ENCODE measurements at regions not wholly inside any gene's neighbourhood (a gene's known extent, or its start where the extent isn't known, plus 50 kb on each side); places are given as distances from the start of the nearest gene placed in this dataset.

- DNase-seq (ENCODE audit: low read depth) = peak; percentile 37
These were observed 149.3 kb downstream of the COL6A3 start for GRCh38 chr2:237264480-237265219.

- DNase-seq (ENCODE audit: low read depth) = no peak
These were observed 145.8 kb downstream of the COL6A3 start for GRCh38 chr2:237268004-237268708.

DNA sequence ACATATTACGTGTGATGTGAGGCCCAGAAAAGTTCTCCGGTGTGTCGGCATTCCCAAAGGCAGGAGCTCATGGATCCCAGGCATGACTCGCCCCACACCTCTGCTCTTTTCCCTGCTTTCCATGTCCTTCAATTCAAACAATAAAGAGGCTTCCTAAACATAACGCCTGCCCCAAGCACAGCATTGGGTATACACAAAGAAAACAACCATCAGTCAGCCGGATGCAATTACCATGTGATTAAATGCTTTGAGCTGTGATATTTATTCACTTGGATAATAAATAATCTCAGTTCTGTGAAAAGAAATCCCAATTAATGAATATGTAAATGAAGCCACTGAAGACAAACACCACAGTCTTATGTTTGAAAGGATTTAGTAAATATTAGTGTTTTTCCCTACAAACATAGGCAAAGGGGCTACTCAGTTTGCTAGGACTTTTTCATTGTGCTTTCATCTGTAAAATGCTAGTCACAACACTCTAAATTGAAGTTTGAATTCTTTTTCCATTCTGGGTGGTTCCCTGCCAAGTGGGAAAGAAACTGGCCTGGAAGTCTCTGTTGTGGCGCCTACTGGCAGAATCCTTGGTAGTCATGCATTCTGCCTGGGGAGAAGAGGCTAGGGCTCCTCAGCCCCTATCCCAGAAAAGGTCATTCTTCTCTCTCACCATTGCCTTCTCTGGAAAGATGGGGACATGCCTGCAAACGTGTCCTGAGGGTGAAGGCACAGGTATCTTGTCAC lies 144.7 kb downstream of the COL6A3 start:
- DNase-seq (ENCODE audit: low read depth) = no peak

GRCh38 chr2:237270520-237270919 lies 143.4 kb downstream of the COL6A3 start:
- no peak for DNase-seq (ENCODE audit: low read depth)

DNA sequence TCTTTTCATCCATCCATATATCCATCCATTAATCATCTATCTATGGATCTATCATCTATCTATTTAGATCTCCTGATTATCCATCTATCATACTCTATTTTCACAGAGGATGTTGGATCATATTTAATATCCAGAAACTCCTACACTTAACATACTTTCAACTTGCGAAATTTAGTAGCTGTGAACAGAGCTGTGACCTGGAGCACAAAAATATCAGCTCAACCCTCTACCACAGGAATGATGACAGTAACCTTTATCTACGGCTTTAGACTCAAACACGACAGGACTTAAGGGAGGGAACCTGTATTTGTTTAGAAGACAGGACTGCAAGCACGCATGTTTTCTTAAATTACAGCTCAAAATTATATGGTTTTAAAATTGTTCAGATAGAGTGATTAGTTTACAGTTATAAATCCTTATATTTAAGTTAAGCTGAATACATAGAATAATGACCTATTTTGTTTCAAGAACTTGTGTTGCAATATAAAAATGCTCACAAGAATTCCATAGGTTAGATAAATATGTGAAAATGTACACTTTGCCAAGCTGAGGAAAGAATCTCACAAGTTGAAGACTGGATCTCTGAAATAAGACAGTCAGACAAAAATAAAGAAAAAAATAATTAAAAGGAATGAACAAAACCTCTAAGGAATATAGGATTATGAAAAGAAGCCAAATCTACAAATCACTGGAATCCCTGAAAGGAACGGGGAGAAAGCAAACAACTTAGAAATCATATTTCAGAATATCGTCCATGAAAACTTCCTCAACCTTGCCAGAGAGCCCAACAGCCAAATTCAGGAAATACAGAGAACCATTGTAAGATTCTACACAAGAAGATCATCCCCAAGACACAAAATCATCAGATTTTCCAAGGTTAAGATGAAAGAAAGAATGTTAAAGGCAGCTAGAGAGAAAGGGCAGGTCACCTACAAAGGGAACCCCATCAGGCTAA lies 142.0 kb downstream of the COL6A3 start:
- no peak for DNase-seq (ENCODE audit: low read depth)
